ENCODE measurements at regions not wholly inside any gene's neighbourhood (a gene's known extent, or its start where the extent isn't known, plus 50 kb on each side); places are given as distances from the start of the nearest gene placed in this dataset.

- Histone ChIP-seq H3K27ac (ENCODE audit: low read length) (no peak overlapping the region), H3K4me3 (ENCODE audit: low read depth in 1 of 2, low read length in 2 of 2) (no peak overlapping the region), H3K4me1 (ENCODE audit: control insufficient read depth in 1 of 2, insufficient read depth in 2 of 2, low read length in 2 of 2) (no peaks in the 10 kb centered on the region), H3K9me3 (ENCODE audit: control insufficient read depth in 1 of 2, low read length in 2 of 2) (peaks cover 0 to 6% of the 10 kb centered on the region in 2 donors), H3K36me3 (ENCODE audit: control insufficient read depth in 1 of 2, insufficient read depth in 2 of 2, low read length in 2 of 2) (no peaks in the 10 kb centered on the region), H3K27me3 (ENCODE audit: low read depth, low read length) (peaks cover 6% of the 10 kb centered on the region)
Observed at GRCh38 chr1:5755552-5756125, 236.6 kb downstream of the NPHP4 start.

DNA sequence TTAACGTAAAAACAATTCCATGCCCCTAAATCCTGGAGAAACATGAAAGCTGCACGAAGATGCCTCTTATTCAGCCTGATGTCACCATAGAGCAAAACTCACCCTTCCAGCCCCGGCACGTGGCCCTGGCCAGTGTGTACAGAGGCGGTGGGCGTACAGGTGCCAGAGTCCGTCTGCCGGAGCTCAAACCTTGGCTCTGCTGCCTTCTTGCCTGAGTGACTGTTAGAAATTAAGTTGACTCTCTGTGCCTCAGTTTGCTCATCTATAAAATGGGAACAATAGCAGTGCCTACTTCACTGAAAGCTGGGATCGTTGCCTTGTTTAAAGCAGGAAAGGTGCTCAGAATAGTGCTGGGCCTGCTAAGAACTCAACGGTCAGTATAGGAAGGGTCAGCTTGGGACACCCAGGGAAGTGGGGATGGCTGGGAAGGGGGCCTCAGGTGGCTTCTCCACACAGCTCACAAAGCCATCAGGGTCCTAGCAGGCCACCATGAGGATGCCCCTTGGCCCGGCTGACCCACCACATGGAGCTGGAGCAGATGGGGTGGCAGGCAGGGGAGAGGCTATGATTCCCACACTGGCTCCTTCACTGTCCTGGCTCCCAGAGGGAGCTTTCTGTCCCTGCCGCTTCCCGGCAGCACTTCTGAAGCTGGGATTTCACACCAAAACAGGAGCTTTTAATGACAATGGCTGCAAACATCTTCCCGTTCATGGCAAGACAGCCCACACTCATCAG is 237.2 kb downstream of the NPHP4 start:
- Histone ChIP-seq H3K4me3 (ENCODE audit: low read depth in 1 of 2, low read length in 2 of 2) (no peak overlapping the region), H3K27me3 (ENCODE audit: low read depth, low read length) (peaks cover 6% of the 10 kb centered on the region), H3K4me1 (ENCODE audit: control insufficient read depth in 1 of 2, insufficient read depth in 2 of 2, low read length in 2 of 2) (no peaks in the 10 kb centered on the region)

DNA sequence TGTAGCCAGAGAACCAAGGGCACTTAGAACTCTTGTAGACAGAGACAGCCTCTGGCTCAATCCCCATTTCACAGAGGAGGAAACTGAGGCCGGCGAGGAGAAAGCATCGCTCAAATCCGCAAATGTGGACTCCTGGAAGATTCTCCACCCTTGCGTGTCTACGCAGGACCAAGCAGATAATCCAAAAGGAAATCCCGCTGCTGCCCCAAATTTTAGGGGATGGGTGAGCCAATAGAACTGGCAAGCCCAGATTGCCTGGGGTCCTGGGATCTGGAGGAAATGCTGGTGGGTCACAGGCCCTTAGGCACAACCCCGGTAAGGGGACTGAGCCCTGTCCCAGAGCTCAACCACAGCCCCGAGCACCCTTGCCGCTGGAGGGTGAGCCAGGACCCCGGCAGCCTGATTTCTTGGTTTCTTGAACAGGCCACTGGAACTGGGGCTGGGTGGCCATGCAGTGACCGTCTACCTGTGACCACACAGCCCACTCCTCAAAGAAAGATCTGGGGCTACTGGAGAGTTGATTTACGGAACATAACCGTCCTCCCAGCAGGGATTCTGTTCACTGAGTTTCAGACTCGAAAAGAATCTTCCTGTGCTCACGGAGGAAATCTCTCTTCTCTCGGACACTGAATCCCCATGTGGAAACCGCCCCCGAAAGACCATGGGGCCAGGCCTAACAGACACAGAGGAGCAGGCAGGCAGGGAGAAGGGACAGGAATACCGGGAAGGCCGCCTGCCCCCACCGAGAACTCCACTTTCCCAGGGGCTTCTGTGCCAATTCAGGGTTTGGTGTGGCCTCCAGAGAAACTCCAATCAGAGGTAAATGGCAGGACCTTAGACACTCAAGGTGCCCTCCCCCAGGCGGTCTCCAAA is 238.4 kb downstream of the NPHP4 start:
- no peaks in the 10 kb centered on the region for H3K4me1 ChIP-seq (ENCODE audit: control insufficient read depth in 1 of 2, insufficient read depth in 2 of 2, low read length in 2 of 2)
- H3K4me3 ChIP-seq (ENCODE audit: low read depth in 1 of 2, low read length in 2 of 2) = no peak overlapping the region
- H3K36me3 ChIP-seq (ENCODE audit: control insufficient read depth in 1 of 2, insufficient read depth in 2 of 2, low read length in 2 of 2) = no peaks in the 10 kb centered on the region
- no peak overlapping the region for H3K27ac ChIP-seq (ENCODE audit: low read length)
- no peaks in the 10 kb centered on the region for H3K9me3 ChIP-seq (ENCODE audit: control insufficient read depth in 1 of 2, low read length in 2 of 2)
- peaks cover 6% of the 10 kb centered on the region for H3K27me3 ChIP-seq (ENCODE audit: low read depth, low read length)

More for the DNA sequence above, 237.2 kb downstream of the NPHP4 start:
- H3K36me3 ChIP-seq (ENCODE audit: control insufficient read depth in 1 of 2, insufficient read depth in 2 of 2, low read length in 2 of 2) = no peaks in the 10 kb centered on the region
- H3K9me3 ChIP-seq (ENCODE audit: control insufficient read depth in 1 of 2, low read length in 2 of 2) = peaks cover 0 to under 1% of the 10 kb centered on the region in 2 donors
- no peak overlapping the region for H3K27ac ChIP-seq (ENCODE audit: low read length)

DNA sequence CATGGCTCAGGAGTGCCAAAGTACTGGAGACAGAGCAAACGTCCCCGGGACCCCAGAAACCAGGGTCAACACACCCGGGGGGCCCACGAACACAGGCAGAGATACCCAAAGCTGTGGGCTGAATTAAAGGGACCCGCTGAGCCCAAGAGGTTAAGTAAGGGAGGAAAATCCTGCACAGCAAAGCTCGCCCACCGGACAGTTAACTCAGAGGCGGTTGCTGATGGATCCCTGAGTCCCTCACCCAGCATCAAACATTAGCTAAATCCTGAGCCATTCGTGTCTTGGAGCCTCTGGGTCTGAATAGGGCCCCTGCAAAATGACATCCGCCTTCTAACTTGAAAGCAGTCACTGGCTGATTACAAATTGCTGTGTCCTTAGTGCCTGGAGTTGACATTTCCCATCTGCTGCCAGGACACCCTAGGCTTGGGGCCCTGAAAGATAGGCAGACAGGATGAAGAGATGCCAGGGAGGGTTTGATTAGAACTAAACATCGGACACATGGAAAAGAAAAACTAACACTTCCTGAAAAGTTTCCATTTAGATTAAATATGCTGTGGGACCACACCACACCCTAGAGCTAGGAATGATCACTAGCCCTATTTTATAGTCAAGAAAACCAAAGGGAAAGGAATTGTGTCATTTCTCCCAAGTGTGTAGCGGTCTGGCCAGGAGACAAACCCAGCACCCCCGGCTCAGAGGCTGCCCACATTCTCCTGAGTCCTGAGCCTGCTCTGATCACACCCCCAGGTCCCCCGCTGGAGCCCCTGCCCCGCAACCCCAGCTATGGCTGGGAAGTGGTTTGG is 239.3 kb downstream of the NPHP4 start:
- Histone ChIP-seq H3K4me3 (ENCODE audit: low read depth in 1 of 2, low read length in 2 of 2) (no peak overlapping the region), H3K4me1 (ENCODE audit: control insufficient read depth in 1 of 2, insufficient read depth in 2 of 2, low read length in 2 of 2) (no peaks in the 10 kb centered on the region), H3K27me3 (ENCODE audit: low read depth, low read length) (peaks cover 6% of the 10 kb centered on the region), H3K27ac (ENCODE audit: low read length) (no peak overlapping the region), H3K9me3 (ENCODE audit: control insufficient read depth in 1 of 2, low read length in 2 of 2) (no peaks in the 10 kb centered on the region), H3K36me3 (ENCODE audit: control insufficient read depth in 1 of 2, insufficient read depth in 2 of 2, low read length in 2 of 2) (no peaks in the 10 kb centered on the region)

DNA sequence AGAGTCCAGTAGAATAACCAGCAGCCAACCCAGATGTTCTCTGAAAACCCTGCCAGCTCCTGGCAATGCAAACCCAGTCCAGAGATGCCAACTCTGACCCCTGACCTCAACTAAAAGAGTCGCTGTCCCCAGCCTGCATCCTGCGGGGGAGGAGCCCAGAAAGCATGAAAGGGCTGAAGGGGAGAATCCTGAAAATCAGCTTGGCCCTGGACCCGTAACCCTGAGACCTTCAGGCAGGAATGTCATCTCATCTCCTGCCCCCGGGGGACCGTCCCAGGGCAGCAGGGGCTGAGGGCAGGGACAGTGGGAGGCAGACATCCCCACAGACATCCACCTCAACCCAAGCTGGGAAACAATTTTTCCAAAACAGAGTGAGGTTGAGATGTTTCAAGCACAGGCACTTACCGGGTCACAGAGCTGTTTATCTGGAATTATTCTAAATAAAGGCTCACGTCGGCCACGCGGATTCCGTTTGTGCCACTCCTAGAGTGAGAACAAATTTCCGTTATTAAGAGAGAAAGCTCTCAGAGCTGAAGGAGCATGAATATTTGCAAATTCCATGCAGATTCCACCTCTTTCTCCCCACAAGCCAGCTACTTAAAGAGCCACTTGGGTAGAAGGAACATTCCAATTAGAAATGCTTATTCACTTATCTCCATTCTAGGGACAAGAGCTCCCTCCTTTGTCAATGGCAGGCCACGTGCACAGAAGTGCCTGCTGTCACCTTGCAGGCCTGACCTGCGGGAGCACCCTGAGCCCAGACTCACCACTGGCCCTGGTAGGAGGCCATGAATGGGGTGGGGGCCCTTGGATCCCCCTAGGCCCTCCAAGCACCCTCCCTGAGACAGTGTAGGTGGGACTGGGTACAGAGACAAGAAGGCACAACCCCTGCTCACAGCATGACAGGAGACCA is 240.1 kb downstream of the NPHP4 start:
- H3K27ac ChIP-seq (ENCODE audit: low read length) = no peak overlapping the region
- peaks cover 6% of the 10 kb centered on the region for H3K27me3 ChIP-seq (ENCODE audit: low read depth, low read length)
- no peak overlapping the region for H3K4me3 ChIP-seq (ENCODE audit: low read depth in 1 of 2, low read length in 2 of 2)
- H3K36me3 ChIP-seq (ENCODE audit: control insufficient read depth in 1 of 2, insufficient read depth in 2 of 2, low read length in 2 of 2) = no peaks in the 10 kb centered on the region
- H3K9me3 ChIP-seq (ENCODE audit: control insufficient read depth in 1 of 2, low read length in 2 of 2) = no peaks in the 10 kb centered on the region
- H3K4me1 ChIP-seq (ENCODE audit: control insufficient read depth in 1 of 2, insufficient read depth in 2 of 2, low read length in 2 of 2) = no peaks in the 10 kb centered on the region

DNA sequence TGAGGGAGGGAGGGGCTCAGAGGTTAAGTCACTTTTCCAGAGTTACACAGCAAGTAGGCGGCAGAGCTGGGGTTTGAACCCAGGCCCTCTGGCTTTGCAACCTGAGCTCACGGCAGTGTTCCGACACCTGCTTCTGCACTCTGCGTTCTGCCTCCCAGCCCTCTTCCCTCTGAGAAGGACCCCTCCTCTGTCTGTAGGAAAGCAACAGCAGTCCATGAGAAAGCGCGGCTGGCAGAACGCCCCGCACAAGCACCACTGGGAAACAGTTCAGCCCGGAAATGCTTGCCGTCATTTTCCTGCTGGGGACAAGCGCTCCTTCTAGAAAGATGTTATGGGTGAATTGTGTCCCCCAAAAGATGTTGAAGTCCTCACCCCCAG is 241.1 kb downstream of the NPHP4 start:
- H3K36me3 ChIP-seq (ENCODE audit: control insufficient read depth in 1 of 2, insufficient read depth in 2 of 2, low read length in 2 of 2) = no peaks in the 10 kb centered on the region
- peaks cover 1% of the 10 kb centered on the region for H3K27me3 ChIP-seq (ENCODE audit: low read depth, low read length)
- H3K4me3 ChIP-seq (ENCODE audit: low read depth in 1 of 2, low read length in 2 of 2) = no peak overlapping the region
- H3K9me3 ChIP-seq (ENCODE audit: control insufficient read depth in 1 of 2, low read length in 2 of 2) = no peaks in the 10 kb centered on the region
- no peaks in the 10 kb centered on the region for H3K4me1 ChIP-seq (ENCODE audit: control insufficient read depth in 1 of 2, insufficient read depth in 2 of 2, low read length in 2 of 2)
- H3K27ac ChIP-seq (ENCODE audit: low read length) = no peak overlapping the region

GRCh38 chr1:5750186-5751162 is 241.8 kb downstream of the NPHP4 start:
- Histone ChIP-seq H3K4me3 (ENCODE audit: low read depth in 1 of 2, low read length in 2 of 2) (no peak overlapping the region), H3K36me3 (ENCODE audit: control insufficient read depth in 1 of 2, insufficient read depth in 2 of 2, low read length in 2 of 2) (no peaks in the 10 kb centered on the region), H3K27ac (ENCODE audit: low read length) (no peak overlapping the region), H3K9me3 (ENCODE audit: control insufficient read depth in 1 of 2, low read length in 2 of 2) (no peaks in the 10 kb centered on the region), H3K4me1 (ENCODE audit: control insufficient read depth in 1 of 2, insufficient read depth in 2 of 2, low read length in 2 of 2) (no peaks in the 10 kb centered on the region), H3K27me3 (ENCODE audit: low read depth, low read length) (no peaks in the 10 kb centered on the region)

- Histone ChIP-seq H3K4me3 (ENCODE audit: low read depth in 1 of 2, low read length in 2 of 2) (no peak overlapping the region), H3K9me3 (ENCODE audit: control insufficient read depth in 1 of 2, low read length in 2 of 2) (no peaks in the 10 kb centered on the region), H3K27me3 (ENCODE audit: low read depth, low read length) (no peaks in the 10 kb centered on the region), H3K27ac (ENCODE audit: low read length) (no peak overlapping the region), H3K36me3 (ENCODE audit: control insufficient read depth in 1 of 2, insufficient read depth in 2 of 2, low read length in 2 of 2) (no peaks in the 10 kb centered on the region), H3K4me1 (ENCODE audit: control insufficient read depth in 1 of 2, insufficient read depth in 2 of 2, low read length in 2 of 2) (no peaks in the 10 kb centered on the region)
Observed at GRCh38 chr1:5748286-5749225, 243.7 kb downstream of the NPHP4 start.

All from muscle layer of duodenum (tissue), 2 donors.